RWPE2 (cell line): ENCODE measurements at regions not wholly inside any gene's neighbourhood (a gene's known extent, or its start where the extent isn't known, plus 50 kb on each side); places are given as distances from the start of the nearest gene placed in this dataset.

Experiments
- ATAC-seq: fragments of 200-7000 bp; cut with Tn5 transposase; 3 replicates; pipeline ENCODE4 v1.9.1; 2021; ENCODE audit warnings: low read depth
- DNase-seq: peaks from one replicate; pipeline ENCODE4 v3.0.0-alpha.2; 2020; ENCODE audit warnings: low spot score
- H3K27ac ChIP-seq: fragments of 450-650 bp; 2 replicates; pipeline ENCODE4 v1.5.1; 2017; ENCODE audit warnings: mild to moderate bottlenecking; ENCODE audit not compliant: poor library complexity, severe bottlenecking
- H3K27me3 ChIP-seq: fragments of 250-450 bp; sonication (Bioruptor Pico); 2 replicates; pipeline ENCODE4 v1.5.1; 2021; ENCODE audit warnings: mild to moderate bottlenecking, moderate library complexity; ENCODE audit not compliant: insufficient read depth, poor library complexity, severe bottlenecking
- H3K36me3 ChIP-seq: fragments of 250-450 bp; sonication (Bioruptor Pico); 2 replicates; pipeline ENCODE4 v1.5.1; 2020; ENCODE audit warnings: low read depth, mild to moderate bottlenecking, moderate library complexity
- H3K4me1 ChIP-seq: fragments of 250-450 bp; sonication (Bioruptor Pico); 2 replicates; pipeline ENCODE4 v1.5.1; 2021; ENCODE audit warnings: mild to moderate bottlenecking, moderate library complexity; ENCODE audit not compliant: insufficient read depth, poor library complexity, severe bottlenecking
- H3K4me3 ChIP-seq: fragments of 250-450 bp; sonication (Bioruptor Pico); 2 replicates; pipeline ENCODE4 v1.5.1; 2021; ENCODE audit warnings: mild to moderate bottlenecking, moderate library complexity; ENCODE audit not compliant: severe bottlenecking
- H3K9me3 ChIP-seq: fragments of 250-450 bp; sonication (Bioruptor Pico); 2 replicates; pipeline ENCODE4 v1.5.1; 2021; ENCODE audit warnings: mild to moderate bottlenecking, moderate library complexity; ENCODE audit not compliant: severe bottlenecking
- TF ChIP-seq, protein P1 (sequence below): fragments of 450-650 bp; IDR thresholded peaks from one replicate; pipeline ENCODE4 v1.5.1; 2017; ENCODE audit warnings: mild to moderate bottlenecking, moderate library complexity; ENCODE audit not compliant: poor library complexity, severe bottlenecking

- peaks cover 2% of the 10 kb centered on the region for H3K4me1 ChIP-seq
- TF ChIP-seq, protein P1, sequence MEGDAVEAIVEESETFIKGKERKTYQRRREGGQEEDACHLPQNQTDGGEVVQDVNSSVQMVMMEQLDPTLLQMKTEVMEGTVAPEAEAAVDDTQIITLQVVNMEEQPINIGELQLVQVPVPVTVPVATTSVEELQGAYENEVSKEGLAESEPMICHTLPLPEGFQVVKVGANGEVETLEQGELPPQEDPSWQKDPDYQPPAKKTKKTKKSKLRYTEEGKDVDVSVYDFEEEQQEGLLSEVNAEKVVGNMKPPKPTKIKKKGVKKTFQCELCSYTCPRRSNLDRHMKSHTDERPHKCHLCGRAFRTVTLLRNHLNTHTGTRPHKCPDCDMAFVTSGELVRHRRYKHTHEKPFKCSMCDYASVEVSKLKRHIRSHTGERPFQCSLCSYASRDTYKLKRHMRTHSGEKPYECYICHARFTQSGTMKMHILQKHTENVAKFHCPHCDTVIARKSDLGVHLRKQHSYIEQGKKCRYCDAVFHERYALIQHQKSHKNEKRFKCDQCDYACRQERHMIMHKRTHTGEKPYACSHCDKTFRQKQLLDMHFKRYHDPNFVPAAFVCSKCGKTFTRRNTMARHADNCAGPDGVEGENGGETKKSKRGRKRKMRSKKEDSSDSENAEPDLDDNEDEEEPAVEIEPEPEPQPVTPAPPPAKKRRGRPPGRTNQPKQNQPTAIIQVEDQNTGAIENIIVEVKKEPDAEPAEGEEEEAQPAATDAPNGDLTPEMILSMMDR: no peak
Measured at GRCh38 chr11:95568281-95568680, 221.3 kb downstream of the FAM76B start.

GRCh38 chr11:95567685-95568084 lies 221.9 kb downstream of the FAM76B start:
- Histone ChIP-seq H3K27me3 (no peaks in the 10 kb centered on the region), H3K4me1 (peaks cover 7% of the 10 kb centered on the region), H3K27ac (no peak overlapping the region), H3K9me3 (no peaks in the 10 kb centered on the region), H3K4me3 (no peak overlapping the region), H3K36me3 (no peaks in the 10 kb centered on the region)
- TF ChIP-seq, protein P1: no peak
- DNase-seq (no peak), ATAC-seq (no peak)

More at GRCh38 chr11:95568281-95568680, 221.3 kb downstream of the FAM76B start:
- H3K36me3 ChIP-seq: no peaks in the 10 kb centered on the region
- H3K9me3 ChIP-seq: no peaks in the 10 kb centered on the region
- no peaks in the 10 kb centered on the region for H3K27me3 ChIP-seq
- ATAC-seq (no peak), DNase-seq (no peak)
- H3K4me3 ChIP-seq: no peak overlapping the region
- no peak overlapping the region for H3K27ac ChIP-seq

DNA sequence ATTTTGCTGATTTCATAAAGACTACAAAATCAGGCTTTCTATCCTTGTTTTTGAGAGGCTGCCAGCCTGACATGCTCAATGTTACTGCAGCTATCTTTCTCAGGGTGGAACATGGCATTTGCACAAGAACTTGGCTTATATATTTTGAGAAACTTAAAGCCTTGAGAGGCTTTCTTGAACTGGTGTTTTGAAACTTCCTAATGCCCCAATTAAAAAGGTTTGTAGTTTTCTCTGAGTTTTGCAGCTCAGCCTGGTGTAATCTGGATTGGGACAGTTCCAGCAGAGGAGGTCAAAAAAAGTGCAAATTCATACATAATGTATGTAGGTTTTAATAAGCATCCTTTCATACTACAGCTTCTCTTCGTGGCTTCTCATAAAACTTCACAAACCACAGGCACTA lies 223.4 kb downstream of the FAM76B start:
- Histone ChIP-seq H3K9me3 (no peaks in the 10 kb centered on the region), H3K4me1 (peaks cover 7% of the 10 kb centered on the region), H3K36me3 (no peaks in the 10 kb centered on the region), H3K4me3 (no peak overlapping the region), H3K27ac (no peak overlapping the region), H3K27me3 (no peaks in the 10 kb centered on the region)
- TF ChIP-seq, protein P1: no peak
- ATAC-seq (no peak), DNase-seq (no peak)

DNA sequence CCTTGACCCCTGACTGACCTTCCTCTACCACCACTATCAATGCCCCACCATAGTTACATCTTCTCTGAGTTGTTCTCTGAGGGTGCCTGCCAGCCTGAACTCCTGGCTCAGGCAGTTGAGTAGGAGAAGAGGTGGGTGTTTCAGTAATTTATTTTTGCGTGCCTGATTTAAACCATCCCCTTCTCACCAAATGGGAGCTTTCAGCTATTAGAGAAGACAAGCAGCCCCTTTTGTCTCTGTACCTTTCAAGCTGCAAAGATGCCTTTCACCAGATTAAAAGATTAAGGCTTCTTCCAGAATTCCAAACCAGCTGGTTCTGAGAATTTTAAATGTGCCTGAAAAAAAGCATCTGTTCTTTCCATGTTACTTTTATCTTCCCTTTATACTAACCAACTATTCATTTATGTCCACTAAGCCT lies 223.8 kb downstream of the FAM76B start:
- TF ChIP-seq, protein P1: no peak
- Histone ChIP-seq H3K27me3 (no peaks in the 10 kb centered on the region), H3K4me3 (no peak overlapping the region), H3K9me3 (no peaks in the 10 kb centered on the region), H3K36me3 (no peaks in the 10 kb centered on the region), H3K4me1 (peaks cover 7% of the 10 kb centered on the region), H3K27ac (no peak overlapping the region)
- no peak for DNase-seq
- ATAC-seq: no peak

- H3K27ac ChIP-seq: no peak overlapping the region
- ATAC-seq: no peak
- peaks cover 7% of the 10 kb centered on the region for H3K4me1 ChIP-seq
Measured at GRCh38 chr11:95563859-95564258, 225.7 kb downstream of the FAM76B start.

More at GRCh38 chr11:95563859-95564258, 225.7 kb downstream of the FAM76B start:
- Histone ChIP-seq H3K27me3 (no peaks in the 10 kb centered on the region), H3K9me3 (no peaks in the 10 kb centered on the region), H3K4me3 (no peak overlapping the region), H3K36me3 (no peaks in the 10 kb centered on the region)
- DNase-seq: no peak
- TF ChIP-seq, protein P1: no peak
